Uterus (tissue), 3 donors: ENCODE measurements at regions not wholly inside any gene's neighbourhood (a gene's known extent, or its start where the extent isn't known, plus 50 kb on each side); places are given as distances from the start of the nearest gene placed in this dataset.

Source experiments
- DNase-seq, 2 donors: peaks; one replicate each; pipeline ENCODE4 v3.0.0-alpha.2; 2019 to 2020
- H3K27ac ChIP-seq, 2 donors: fragments of 200-600 bp; sonication (generic); 1 replicate in 1 of 2; 2 replicates in 1 of 2; pipeline ENCODE4 v1.5.1; 2016 to 2018
- H3K27me3 ChIP-seq, 2 donors: fragments of 200-600 bp; sonication (generic); one replicate each; pipeline ENCODE4 v1.5.1; 2018 to 2019; ENCODE audit warnings: control low read depth in 1 of 2
- H3K36me3 ChIP-seq, 2 donors: fragments of 200-600 bp; sonication (generic); one replicate each; pipeline ENCODE4 v1.5.1; 2019; ENCODE audit warnings: control low read depth in 1 of 2
- H3K4me1 ChIP-seq, 2 donors: fragments of 200-600 bp; sonication (generic); one replicate each; pipeline ENCODE4 v1.5.1; 2018 to 2019; ENCODE audit warnings: control low read depth in 1 of 2
- H3K4me3 ChIP-seq, 2 donors: fragments of 200-600 bp; sonication (generic); 1 replicate in 1 of 2; 2 replicates in 1 of 2; pipeline ENCODE4 v1.5.1; 2018 to 2019; ENCODE audit warnings: mild to moderate bottlenecking in 1 of 2
- H3K9me3 ChIP-seq, 2 donors: fragments of 200-600 bp; sonication (generic); one replicate each; pipeline ENCODE4 v1.5.1; 2019; ENCODE audit warnings: control low read depth in 1 of 2
- POLR2A ChIP-seq, 2 donors: fragments of 450-650 bp; IDR thresholded peaks; one replicate each; pipeline ENCODE4 v1.6.1; 2016; ENCODE audit warnings: antibody characterized with exemption in 2 of 2, mild to moderate bottlenecking in 1 of 2, moderate library complexity in 1 of 2
- intact Hi-C: fragments of 100-400 bp; cut with DNase I; formaldehyde crosslinking; loops from one replicate; pipeline ENCODE4 v1.15.1; 2023; ENCODE audit warnings: low total_unique reads
- TF ChIP-seq, protein P1 (sequence below), 4 experiments: fragments of 200-600 bp in 2 of 4; fragments of 450-650 bp in 2 of 4; sonication (generic) in 2 of 4; IDR thresholded peaks; one replicate each; pipeline ENCODE4 v1.5.1; 2016 to 2019; ENCODE audit warnings: antibody characterized with exemption in 4 of 4, mild to moderate bottlenecking in 2 of 4, moderate library complexity in 1 of 4
- donor health status: DM: yes; HTN: yes; CAD: no.

DNA sequence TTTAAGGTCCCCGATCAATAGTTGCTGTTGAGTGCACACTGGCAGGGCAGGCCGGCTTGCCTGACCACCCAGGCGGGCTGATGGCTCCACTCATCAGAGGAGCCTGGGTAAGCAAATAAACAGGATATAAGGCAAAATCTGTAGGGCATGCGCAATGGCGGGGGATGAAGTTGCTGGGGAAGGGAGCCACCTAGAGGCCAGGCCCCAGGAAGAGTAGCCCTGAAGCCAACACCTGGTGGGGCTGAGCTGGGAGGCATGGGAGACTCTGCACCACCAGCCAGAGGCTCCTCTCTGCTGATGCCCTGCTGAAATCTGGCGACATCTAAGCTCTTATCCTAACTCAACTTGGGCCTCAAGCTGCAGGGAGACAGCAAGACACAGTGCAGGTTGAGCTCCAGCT, 324.3 kb downstream of the ZNF536 start:
- Histone ChIP-seq H3K27me3 (no peaks in the 10 kb centered on the region), H3K36me3 (no peaks in the 10 kb centered on the region), H3K4me3 (no peak overlapping the region), H3K27ac (no peak overlapping the region), H3K9me3 (no peaks in the 10 kb centered on the region), H3K4me1 (peaks cover 0 to 5% of the 10 kb centered on the region in 2 donors)
- TF ChIP-seq POLR2A (IDR thresholded peaks at IDR 0.05): no peak
- TF ChIP-seq, protein P1, sequence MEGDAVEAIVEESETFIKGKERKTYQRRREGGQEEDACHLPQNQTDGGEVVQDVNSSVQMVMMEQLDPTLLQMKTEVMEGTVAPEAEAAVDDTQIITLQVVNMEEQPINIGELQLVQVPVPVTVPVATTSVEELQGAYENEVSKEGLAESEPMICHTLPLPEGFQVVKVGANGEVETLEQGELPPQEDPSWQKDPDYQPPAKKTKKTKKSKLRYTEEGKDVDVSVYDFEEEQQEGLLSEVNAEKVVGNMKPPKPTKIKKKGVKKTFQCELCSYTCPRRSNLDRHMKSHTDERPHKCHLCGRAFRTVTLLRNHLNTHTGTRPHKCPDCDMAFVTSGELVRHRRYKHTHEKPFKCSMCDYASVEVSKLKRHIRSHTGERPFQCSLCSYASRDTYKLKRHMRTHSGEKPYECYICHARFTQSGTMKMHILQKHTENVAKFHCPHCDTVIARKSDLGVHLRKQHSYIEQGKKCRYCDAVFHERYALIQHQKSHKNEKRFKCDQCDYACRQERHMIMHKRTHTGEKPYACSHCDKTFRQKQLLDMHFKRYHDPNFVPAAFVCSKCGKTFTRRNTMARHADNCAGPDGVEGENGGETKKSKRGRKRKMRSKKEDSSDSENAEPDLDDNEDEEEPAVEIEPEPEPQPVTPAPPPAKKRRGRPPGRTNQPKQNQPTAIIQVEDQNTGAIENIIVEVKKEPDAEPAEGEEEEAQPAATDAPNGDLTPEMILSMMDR (IDR thresholded peaks at IDR 0.05): peak in 3 of 4 experiments; percentile 18 to 44 (median 23)
- intact Hi-C loops: no loop called here
- DNase-seq: peak in 1 of 2 donors; percentile 30

DNA sequence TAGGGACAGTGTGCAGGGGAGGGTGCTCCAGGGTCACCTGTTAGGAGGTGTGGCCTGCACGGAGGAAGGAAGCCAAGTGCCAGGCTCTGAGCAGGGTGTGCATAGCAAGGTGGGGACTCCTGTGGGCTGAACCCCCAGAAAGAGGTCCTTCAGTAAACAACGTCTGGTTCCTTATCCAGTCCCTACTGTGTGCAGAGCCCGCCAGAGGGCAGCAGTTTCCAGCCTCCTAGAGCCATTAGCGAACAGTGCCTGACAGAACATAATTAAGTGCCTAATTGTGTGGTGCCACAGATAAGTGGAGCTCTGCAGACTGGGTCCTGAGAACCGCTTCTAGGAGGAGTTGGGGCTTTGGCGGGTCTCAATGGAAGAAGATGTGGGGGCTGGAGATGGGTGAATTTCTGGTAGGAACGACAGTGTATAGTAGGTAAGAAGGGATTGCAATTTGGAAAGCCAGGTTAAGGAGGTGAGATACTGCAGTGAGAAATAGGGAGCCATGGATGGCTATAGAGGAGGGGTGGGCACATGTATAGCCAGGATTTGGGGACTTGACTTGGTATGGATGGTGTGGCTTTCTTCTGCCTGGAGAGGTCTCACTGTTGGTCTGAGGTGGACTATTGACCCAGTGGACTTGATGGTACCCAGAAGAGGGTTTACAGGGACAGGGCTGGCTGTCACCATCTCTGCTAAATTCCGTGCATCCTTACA, 323.1 kb downstream of the ZNF536 start:
- intact Hi-C loops: no loop called here
- Histone ChIP-seq H3K36me3 (no peaks in the 10 kb centered on the region), H3K27me3 (no peaks in the 10 kb centered on the region), H3K4me1 (peaks cover 0 to 5% of the 10 kb centered on the region in 2 donors), H3K9me3 (no peaks in the 10 kb centered on the region), H3K4me3 (no peak overlapping the region), H3K27ac (no peak overlapping the region)
- no peak for TF ChIP-seq POLR2A (IDR thresholded peaks at IDR 0.05)
- TF ChIP-seq, protein P1 (IDR thresholded peaks at IDR 0.05): no peak
- no peak for DNase-seq

DNA sequence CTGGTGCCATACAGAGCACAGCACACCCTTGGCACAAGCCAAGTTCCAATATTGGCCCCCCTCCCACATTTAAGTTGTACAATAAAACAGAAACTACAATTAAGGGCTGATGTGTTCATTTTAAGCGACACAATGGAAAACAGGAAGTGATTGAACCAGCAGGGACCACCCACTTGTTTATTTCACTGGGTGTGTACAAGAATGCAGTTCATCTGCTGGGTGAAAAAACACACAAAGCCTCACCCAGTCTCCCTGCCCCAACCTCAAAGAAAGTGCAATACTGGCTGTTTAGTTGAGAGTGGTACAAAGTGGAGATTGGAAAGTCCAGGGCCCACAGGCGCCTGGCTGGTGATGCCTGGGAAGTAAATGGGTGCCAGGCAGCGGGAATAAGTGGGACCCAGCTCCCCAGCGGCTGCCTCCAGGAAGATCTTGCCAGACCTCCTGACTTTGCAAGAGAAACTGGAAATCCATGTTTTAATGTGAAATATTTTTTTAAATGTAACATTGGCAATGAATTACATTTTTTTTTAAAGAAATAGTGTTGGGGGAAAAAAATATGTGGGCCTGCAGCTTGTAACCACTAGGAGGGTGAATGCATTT, 322.1 kb downstream of the ZNF536 start:
- Histone ChIP-seq H3K36me3 (no peaks in the 10 kb centered on the region), H3K4me3 (no peak overlapping the region), H3K4me1 (peaks cover 0 to 5% of the 10 kb centered on the region in 2 donors), H3K9me3 (no peaks in the 10 kb centered on the region), H3K27me3 (no peaks in the 10 kb centered on the region), H3K27ac (no peak overlapping the region)
- intact Hi-C loops: no loop called here
- no peak for DNase-seq
- TF ChIP-seq, protein P1 (IDR thresholded peaks at IDR 0.05): no peak
- no peak for TF ChIP-seq POLR2A (IDR thresholded peaks at IDR 0.05)

DNA sequence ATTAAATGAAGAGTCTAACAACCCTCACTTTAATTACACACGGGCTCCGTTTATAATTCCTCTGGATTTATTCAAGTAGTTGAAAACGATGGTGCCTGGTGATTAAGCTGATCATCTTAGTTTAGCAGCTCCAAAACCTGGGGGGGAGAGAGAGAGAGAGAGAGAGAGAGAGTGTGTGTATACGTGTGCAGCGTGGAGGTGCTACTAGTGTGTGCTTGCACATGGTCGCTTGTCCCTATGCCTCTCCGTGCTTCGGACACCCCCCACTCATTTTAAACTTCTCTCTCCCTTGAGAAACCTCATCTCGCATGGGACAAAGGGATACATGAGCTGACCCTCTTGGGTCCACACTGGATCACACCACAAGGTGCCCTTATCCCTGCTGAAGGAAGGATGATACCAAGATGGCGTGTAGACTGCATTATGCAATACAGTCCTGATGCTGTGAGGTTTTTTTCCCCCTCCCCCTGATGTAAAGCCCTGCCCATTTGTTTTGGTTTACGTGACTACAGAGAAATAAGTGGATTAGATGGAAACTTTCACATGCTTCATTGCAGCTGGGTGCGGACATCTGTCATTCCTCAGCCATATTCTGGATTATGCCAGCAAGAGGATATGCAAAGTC, 320.8 kb downstream of the ZNF536 start:
- no peaks in the 10 kb centered on the region for H3K36me3 ChIP-seq

DNA sequence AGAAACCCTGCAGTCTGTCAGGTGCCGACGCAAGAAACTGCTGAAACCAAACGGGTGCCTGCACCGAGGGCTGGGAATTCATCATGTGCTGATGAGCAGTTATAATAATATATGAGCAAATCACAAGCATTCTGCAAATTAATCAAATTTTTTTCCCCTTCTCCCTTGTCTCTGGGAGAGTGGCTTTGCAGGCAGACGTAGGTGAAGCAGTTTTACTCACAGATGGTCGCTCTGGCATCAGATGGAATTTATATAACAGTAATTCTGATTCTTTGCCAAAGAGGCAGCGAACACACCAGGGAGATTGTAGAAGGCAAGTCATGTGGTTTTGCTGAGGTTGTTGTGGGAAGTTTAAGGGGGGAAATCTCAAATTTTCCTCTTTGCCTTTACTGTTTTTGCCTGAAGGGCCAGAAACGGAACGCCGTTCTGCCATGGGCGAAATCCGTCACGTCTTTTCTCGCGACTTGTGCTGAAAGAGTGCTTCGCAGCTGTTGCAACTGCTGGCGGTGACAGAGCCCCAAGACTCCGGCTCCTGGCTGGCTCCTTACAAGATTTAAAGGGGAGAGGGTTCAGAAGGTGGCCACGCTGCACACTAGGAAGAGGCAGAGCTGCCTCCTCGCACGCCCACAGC, 320.1 kb downstream of the ZNF536 start:
- intact Hi-C loops: no loop called here
- peak overlapping the region; percentile 66 for H3K27ac ChIP-seq
- peak; percentile 31 to 39 for DNase-seq

More for the DNA sequence above, 320.8 kb downstream of the ZNF536 start:
- no peak for DNase-seq
- no peak for TF ChIP-seq POLR2A (IDR thresholded peaks at IDR 0.05)
- peak overlapping the region; percentile 11 to 29 for H3K4me3 ChIP-seq
- H3K27me3 ChIP-seq: no peaks in the 10 kb centered on the region
- H3K9me3 ChIP-seq: no peaks in the 10 kb centered on the region
- intact Hi-C loops: no loop called here
- peaks cover 0 to 5% of the 10 kb centered on the region in 2 donors for H3K4me1 ChIP-seq
- peak overlapping the region; percentile 66 for H3K27ac ChIP-seq

More for the DNA sequence above, 320.1 kb downstream of the ZNF536 start:
- Histone ChIP-seq H3K36me3 (no peaks in the 10 kb centered on the region), H3K9me3 (no peaks in the 10 kb centered on the region), H3K4me1 (peaks cover 0 to 5% of the 10 kb centered on the region in 2 donors), H3K27me3 (no peaks in the 10 kb centered on the region), H3K4me3 (peak overlapping the region; percentile 11 to 29)
- TF ChIP-seq, protein P1 (IDR thresholded peaks at IDR 0.05): no peak
- TF ChIP-seq POLR2A (IDR thresholded peaks at IDR 0.05): no peak
